Caco-2 (cell line): ENCODE measurements at regions not wholly inside any gene's neighbourhood (a gene's known extent, or its start where the extent isn't known, plus 50 kb on each side); places are given as distances from the start of the nearest gene placed in this dataset.

Experiments used
- BruUV-seq: library from RNA; stranded (reverse); fragments of 400-500 nt; replicated peaks from 2 replicates; lab custom pipeline; 2021; lab: Mats Ljungman, UMichigan
- CTCF ChIA-PET: fragments of 300-600 bp; sonication (Branson Sonifier 250); formaldehyde crosslinking; loops from one replicate; lab custom pipeline; 2022; ENCODE audit warnings: antibody characterized with exemption; lab: Charles Lee
- POLR2A ChIA-PET: fragments of 300-600 bp; sonication (Branson Sonifier 250); formaldehyde crosslinking; loops from one replicate; lab custom pipeline; 2022; ENCODE audit warnings: antibody characterized with exemption; lab: Charles Lee
- DNase-seq, 2 experiments: peaks; one replicate each; pipeline versions ENCODE4 v3.0.0 to v3.0.0-alpha.2; 2020 to 2022
- H3K27me3 ChIP-seq: replicated peaks from 2 replicates; pipeline ENCODE4 v1.6.0; 2011; ENCODE audit warnings: low read length; ENCODE audit not compliant: control insufficient read depth, insufficient read depth
- H3K36me3 ChIP-seq: 2 replicates; pipeline ENCODE4 v1.5.1; 2011; ENCODE audit warnings: low read length; ENCODE audit not compliant: control insufficient read depth, insufficient read depth
- H3K4me1 ChIP-seq: fragments of 250-450 bp; sonication (Bioruptor Pico); 2 replicates; pipeline ENCODE4 v1.5.1; 2020; ENCODE audit warnings: mild to moderate bottlenecking
- H3K4me3 ChIP-seq: 2 replicates; pipeline ENCODE4 v1.5.1; 2011; ENCODE audit warnings: low read depth, mild to moderate bottlenecking, control low read depth, low read length
- H3K9me3 ChIP-seq: fragments of 250-450 bp; sonication (Bioruptor Pico); 2 replicates; pipeline ENCODE4 v1.5.1; 2020; ENCODE audit warnings: mild to moderate bottlenecking, moderate library complexity
- H3K27ac Mint-ChIP-seq: one replicate; pipeline ENCODE4 v1.8.0; 2022; ENCODE audit warnings: mixed read lengths; ENCODE audit not compliant: unreplicated experiment
- H3K27me3 Mint-ChIP-seq: one replicate; pipeline ENCODE4 v1.8.0; 2022; ENCODE audit warnings: mixed read lengths; ENCODE audit not compliant: insufficient read depth, unreplicated experiment
- H3K36me3 Mint-ChIP-seq: one replicate; pipeline ENCODE4 v1.8.0; 2022; ENCODE audit warnings: mild to moderate bottlenecking, mixed read lengths; ENCODE audit not compliant: insufficient read depth, unreplicated experiment
- H3K4me1 Mint-ChIP-seq: one replicate; pipeline ENCODE4 v1.8.0; 2022; ENCODE audit warnings: low read depth, mixed read lengths; ENCODE audit not compliant: unreplicated experiment
- H3K4me3 Mint-ChIP-seq: one replicate; pipeline ENCODE4 v1.8.0; 2022; ENCODE audit warnings: mild to moderate bottlenecking, moderate library complexity, mixed read lengths; ENCODE audit not compliant: unreplicated experiment
- H3K9me3 Mint-ChIP-seq: one replicate; pipeline ENCODE4 v1.8.0; 2022; ENCODE audit warnings: mixed read lengths; ENCODE audit not compliant: unreplicated experiment
- intact Hi-C: fragments of 100-400 bp; cut with micrococcal nuclease; formaldehyde crosslinking; loops from one replicate; pipeline ENCODE4 v1.10.0; 2022; ENCODE audit not compliant: unreplicated experiment
- TF ChIP-seq, protein P1 (sequence below), 2 experiments: fragments of 200-600 bp in 1 of 2; IDR thresholded peaks; 1 replicate in 1 of 2; 2 replicates in 1 of 2; pipeline versions ENCODE4 v1.5.1 to v1.8.0; 2011 to 2022; ENCODE audit warnings: antibody characterized with exemption in 1 of 2, control low read depth in 1 of 2, inconsistent platforms in 1 of 2, low read depth in 1 of 2, low read length in 1 of 2, mild to moderate bottlenecking in 1 of 2, moderate library complexity in 1 of 2; ENCODE audit not compliant: insufficient read depth in 1 of 2, severe bottlenecking in 1 of 2, unreplicated experiment in 1 of 2

DNA sequence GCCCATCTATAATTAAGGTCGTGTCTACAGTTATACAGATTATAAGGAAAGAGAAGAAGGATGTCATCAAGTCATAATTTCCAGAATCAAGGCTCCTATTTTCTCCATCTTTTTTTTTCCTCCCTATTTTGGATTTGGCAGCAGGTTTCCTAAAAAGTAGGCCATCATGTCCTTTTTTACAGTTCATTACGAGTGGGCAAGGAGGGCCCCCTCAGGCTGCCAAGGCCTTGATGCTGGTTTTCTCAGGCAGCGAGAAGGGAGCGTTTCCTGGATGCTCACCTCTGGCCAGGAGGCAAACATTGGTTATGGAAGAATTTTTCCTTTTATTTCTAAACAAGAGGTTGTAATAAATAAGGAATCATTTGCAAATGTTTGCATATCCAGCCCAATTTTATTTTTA is 414.6 kb downstream of the DHX35 start:
- Mint-ChIP-seq H3K27me3 (peaks cover 10% of the 10 kb centered on the region), H3K36me3 (no peaks in the 10 kb centered on the region), H3K27ac (no peak overlapping the region), H3K9me3 (no peaks in the 10 kb centered on the region), H3K4me1 (no peaks in the 10 kb centered on the region), H3K4me3 (no peak overlapping the region)
- Histone ChIP-seq H3K9me3 (0 out of 2 replicates have a peak, but pooled peaks cover 3% of the 10 kb centered on the region), H3K36me3 (no peaks in the 10 kb centered on the region), H3K4me3 (no peak overlapping the region), H3K4me1 (no peaks in the 10 kb centered on the region), H3K27me3 (no peaks in the 10 kb centered on the region; the same call in 1 of the 2 replicates)
- POLR2A ChIA-PET: no interaction called here
- intact Hi-C loops: no loop called here
- CTCF ChIA-PET: no interaction called here
- TF ChIP-seq, protein P1, sequence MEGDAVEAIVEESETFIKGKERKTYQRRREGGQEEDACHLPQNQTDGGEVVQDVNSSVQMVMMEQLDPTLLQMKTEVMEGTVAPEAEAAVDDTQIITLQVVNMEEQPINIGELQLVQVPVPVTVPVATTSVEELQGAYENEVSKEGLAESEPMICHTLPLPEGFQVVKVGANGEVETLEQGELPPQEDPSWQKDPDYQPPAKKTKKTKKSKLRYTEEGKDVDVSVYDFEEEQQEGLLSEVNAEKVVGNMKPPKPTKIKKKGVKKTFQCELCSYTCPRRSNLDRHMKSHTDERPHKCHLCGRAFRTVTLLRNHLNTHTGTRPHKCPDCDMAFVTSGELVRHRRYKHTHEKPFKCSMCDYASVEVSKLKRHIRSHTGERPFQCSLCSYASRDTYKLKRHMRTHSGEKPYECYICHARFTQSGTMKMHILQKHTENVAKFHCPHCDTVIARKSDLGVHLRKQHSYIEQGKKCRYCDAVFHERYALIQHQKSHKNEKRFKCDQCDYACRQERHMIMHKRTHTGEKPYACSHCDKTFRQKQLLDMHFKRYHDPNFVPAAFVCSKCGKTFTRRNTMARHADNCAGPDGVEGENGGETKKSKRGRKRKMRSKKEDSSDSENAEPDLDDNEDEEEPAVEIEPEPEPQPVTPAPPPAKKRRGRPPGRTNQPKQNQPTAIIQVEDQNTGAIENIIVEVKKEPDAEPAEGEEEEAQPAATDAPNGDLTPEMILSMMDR (IDR thresholded peaks at IDR 0.05; ENCODE audit: insufficient read depth in 1 of 2, low read depth in 1 of 2, low read length in 1 of 2, severe bottlenecking in 1 of 2, unreplicated experiment in 1 of 2): no peak
- BruUV-seq: no TSS peak
- no peak for DNase-seq

DNA sequence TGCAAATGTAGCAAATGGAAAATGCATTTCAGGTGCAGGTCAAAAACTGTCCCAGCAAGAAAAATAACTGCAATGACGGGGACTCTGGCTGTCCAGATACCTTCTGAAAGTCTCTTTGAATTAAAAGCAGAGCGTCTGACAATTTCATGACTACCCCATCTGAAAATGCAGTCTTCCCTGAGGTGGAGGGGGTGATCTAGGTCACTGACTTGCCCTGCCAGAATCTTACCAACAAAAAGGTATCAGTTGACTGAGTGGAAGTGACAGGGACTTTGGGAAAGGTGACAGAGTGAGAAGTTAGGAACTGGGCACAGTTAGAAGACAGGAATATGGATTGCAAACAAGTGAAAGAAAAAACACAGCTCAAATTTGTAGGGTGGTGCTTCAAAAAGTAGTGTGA is 402.2 kb downstream of the DHX35 start:
- H3K4me3 ChIP-seq: no peak overlapping the region
- ChIA-PET POLR2A (no interaction called here), CTCF (no interaction called here)
- Mint-ChIP-seq H3K36me3 (no peaks in the 10 kb centered on the region), H3K4me3 (no peak overlapping the region), H3K27ac (no peak overlapping the region), H3K4me1 (no peaks in the 10 kb centered on the region), H3K27me3 (peaks cover 12% of the 10 kb centered on the region), H3K9me3 (peaks cover 18% of the 10 kb centered on the region)
- BruUV-seq: no TSS peak
- no peak for DNase-seq
- H3K36me3 ChIP-seq: no peaks in the 10 kb centered on the region
- H3K4me1 ChIP-seq: no peaks in the 10 kb centered on the region
- TF ChIP-seq, protein P1 (IDR thresholded peaks at IDR 0.05; ENCODE audit: insufficient read depth in 1 of 2, low read depth in 1 of 2, low read length in 1 of 2, severe bottlenecking in 1 of 2, unreplicated experiment in 1 of 2): no peak
- H3K9me3 ChIP-seq: no peaks in the 10 kb centered on the region
- no peaks in the 10 kb centered on the region for H3K27me3 ChIP-seq
- intact Hi-C loops: no loop called here

DNA sequence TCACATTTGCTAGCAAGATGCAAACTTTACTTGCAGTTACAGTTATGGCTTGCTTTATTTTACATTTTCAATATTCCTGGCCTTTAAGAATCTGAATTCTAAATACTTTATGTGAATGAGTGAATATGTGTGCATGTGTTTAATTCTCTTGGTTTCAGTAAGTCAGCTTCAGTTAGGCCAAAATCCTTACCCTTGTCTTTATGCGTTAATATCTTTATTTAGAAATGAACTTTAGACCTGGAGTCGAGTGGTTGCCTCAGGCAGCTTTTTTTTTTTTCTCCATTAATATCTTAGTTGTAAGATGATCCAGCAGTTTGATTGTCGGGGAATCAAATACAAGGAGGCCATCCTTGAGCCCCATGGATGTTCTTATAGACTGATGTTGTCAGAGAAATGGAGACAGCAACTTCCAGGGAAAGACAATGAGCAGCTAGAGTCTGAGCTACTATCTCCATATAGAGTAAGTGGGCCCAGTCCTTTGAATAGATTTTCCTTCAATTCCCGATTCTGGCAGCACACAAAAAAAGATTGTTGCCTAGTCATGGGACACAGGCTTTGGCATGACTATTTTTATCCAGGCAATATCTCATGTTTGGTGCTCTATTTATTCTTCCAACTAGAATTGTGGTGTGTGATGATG is 398.0 kb downstream of the DHX35 start:
- Mint-ChIP-seq H3K9me3 (peaks cover 9% of the 10 kb centered on the region), H3K27me3 (peaks cover 3% of the 10 kb centered on the region), H3K4me1 (no peaks in the 10 kb centered on the region), H3K36me3 (no peaks in the 10 kb centered on the region), H3K4me3 (no peak overlapping the region), H3K27ac (no peak overlapping the region)
- no TSS peak for BruUV-seq
- CTCF ChIA-PET: interaction anchor here (0.9 kb wide), 1 partner anchor 12 kb away, joined by 4 read pairs; no protein-coding TSS in a partner anchor
- POLR2A ChIA-PET: no interaction called here
- Histone ChIP-seq H3K4me3 (no peak overlapping the region), H3K36me3 (no peaks in the 10 kb centered on the region), H3K27me3 (no peaks in the 10 kb centered on the region), H3K9me3 (no peaks in the 10 kb centered on the region), H3K4me1 (no peaks in the 10 kb centered on the region)
- TF ChIP-seq, protein P1 (IDR thresholded peaks at IDR 0.05; ENCODE audit: insufficient read depth in 1 of 2, low read depth in 1 of 2, low read length in 1 of 2, severe bottlenecking in 1 of 2, unreplicated experiment in 1 of 2): no peak
- intact Hi-C loops: no loop called here
- DNase-seq: no peak
